ENCODE measurements at regions not wholly inside any gene's neighbourhood (a gene's known extent, or its start where the extent isn't known, plus 50 kb on each side); places are given as distances from the start of the nearest gene placed in this dataset.
A peak's percentile ranks its signal among the peaks of the same experiment; 100 is the strongest.

GRCh38 chr5:125326150-125326510 lies 579.7 kb upstream of the ZNF608 start:
- peak; percentile 45 for DNase-seq (ENCODE audit: low spot score)

GRCh38 chr5:125327676-125328075 lies 581.2 kb upstream of the ZNF608 start:
- no peak for DNase-seq (ENCODE audit: low spot score)

- no peak for DNase-seq (ENCODE audit: low spot score)
Observed at GRCh38 chr5:125331987-125332598, 585.7 kb upstream of the ZNF608 start.

- DNase-seq (ENCODE audit: low spot score), result no peak
Observed at GRCh38 chr5:125333416-125333815, 587.0 kb upstream of the ZNF608 start.

- no peak for DNase-seq (ENCODE audit: low spot score)
Observed at GRCh38 chr5:125336401-125336800, 590.0 kb upstream of the ZNF608 start.

- no peak for DNase-seq (ENCODE audit: low spot score)
Observed at GRCh38 chr5:125337294-125337693, 590.9 kb upstream of the ZNF608 start.

- DNase-seq (ENCODE audit: low spot score), result no peak
Observed at GRCh38 chr5:125338440-125339174, 592.2 kb upstream of the ZNF608 start.

GRCh38 chr5:125341436-125341835 lies 595.0 kb upstream of the ZNF608 start:
- DNase-seq (ENCODE audit: low spot score), result no peak

- DNase-seq (ENCODE audit: low spot score), result peak; percentile 12
Observed at GRCh38 chr5:125343015-125343414, 596.6 kb upstream of the ZNF608 start.

- DNase-seq (ENCODE audit: low spot score), result no peak
Observed at GRCh38 chr5:125346316-125346715, 599.9 kb upstream of the ZNF608 start.

- peak; percentile 29 for DNase-seq (ENCODE audit: low spot score)
Observed at GRCh38 chr5:125348221-125348692, 601.8 kb upstream of the ZNF608 start.

- peak; percentile 49 for DNase-seq (ENCODE audit: low spot score)
Observed at GRCh38 chr5:125348936-125349831, 602.7 kb upstream of the ZNF608 start.

- DNase-seq (ENCODE audit: low spot score), result no peak
Observed at GRCh38 chr5:125357660-125358059, 611.2 kb upstream of the ZNF608 start.

GRCh38 chr5:125365747-125366146 lies 619.3 kb upstream of the ZNF608 start:
- DNase-seq (ENCODE audit: low spot score), result no peak

- DNase-seq (ENCODE audit: low spot score), result peak; percentile 34
Observed at GRCh38 chr5:125367702-125368101, 621.3 kb upstream of the ZNF608 start.

GRCh38 chr5:125370461-125371205 lies 624.2 kb upstream of the ZNF608 start:
- DNase-seq (ENCODE audit: low spot score), result no peak

- DNase-seq (ENCODE audit: low spot score), result peak; percentile 78
Observed at GRCh38 chr5:125372694-125373631, 626.5 kb upstream of the ZNF608 start.

- no peak for DNase-seq (ENCODE audit: low spot score)
Observed at GRCh38 chr5:125375143-125375542, 628.7 kb upstream of the ZNF608 start.

- DNase-seq (ENCODE audit: low spot score), result no peak
Observed at GRCh38 chr5:125376059-125376641, 629.7 kb upstream of the ZNF608 start.

- DNase-seq (ENCODE audit: low spot score), result no peak
Observed at GRCh38 chr5:125377141-125377540, 630.7 kb upstream of the ZNF608 start.
